ENCODE measurements at regions not wholly inside any gene's neighbourhood (a gene's known extent, or its start where the extent isn't known, plus 50 kb on each side); places are given as distances from the start of the nearest gene placed in this dataset.

DNA sequence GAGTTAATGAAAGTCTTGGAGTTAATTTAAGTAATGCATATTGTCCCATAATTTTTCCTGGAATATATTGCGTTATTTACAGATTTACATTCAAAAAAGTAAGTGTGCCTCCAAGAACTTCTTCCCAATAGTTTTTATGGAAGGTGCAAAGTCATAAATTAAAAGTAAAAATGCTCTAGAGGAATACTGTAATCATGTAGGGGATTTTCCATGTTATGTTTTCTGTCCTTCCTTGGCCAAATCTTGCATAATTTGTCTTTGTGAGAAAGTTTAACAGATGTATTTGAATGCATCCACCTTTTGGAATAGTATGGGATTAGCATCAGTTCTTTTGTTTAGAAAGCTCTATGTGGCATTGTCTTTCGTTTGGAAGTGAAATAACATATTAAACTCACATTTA, 144.1 kb upstream of the GIMD1 start:
- TF ChIP-seq, protein P1, sequence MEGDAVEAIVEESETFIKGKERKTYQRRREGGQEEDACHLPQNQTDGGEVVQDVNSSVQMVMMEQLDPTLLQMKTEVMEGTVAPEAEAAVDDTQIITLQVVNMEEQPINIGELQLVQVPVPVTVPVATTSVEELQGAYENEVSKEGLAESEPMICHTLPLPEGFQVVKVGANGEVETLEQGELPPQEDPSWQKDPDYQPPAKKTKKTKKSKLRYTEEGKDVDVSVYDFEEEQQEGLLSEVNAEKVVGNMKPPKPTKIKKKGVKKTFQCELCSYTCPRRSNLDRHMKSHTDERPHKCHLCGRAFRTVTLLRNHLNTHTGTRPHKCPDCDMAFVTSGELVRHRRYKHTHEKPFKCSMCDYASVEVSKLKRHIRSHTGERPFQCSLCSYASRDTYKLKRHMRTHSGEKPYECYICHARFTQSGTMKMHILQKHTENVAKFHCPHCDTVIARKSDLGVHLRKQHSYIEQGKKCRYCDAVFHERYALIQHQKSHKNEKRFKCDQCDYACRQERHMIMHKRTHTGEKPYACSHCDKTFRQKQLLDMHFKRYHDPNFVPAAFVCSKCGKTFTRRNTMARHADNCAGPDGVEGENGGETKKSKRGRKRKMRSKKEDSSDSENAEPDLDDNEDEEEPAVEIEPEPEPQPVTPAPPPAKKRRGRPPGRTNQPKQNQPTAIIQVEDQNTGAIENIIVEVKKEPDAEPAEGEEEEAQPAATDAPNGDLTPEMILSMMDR (IDR thresholded peaks at IDR 0.05), result no peak
- TF ChIP-seq EZH2 (IDR thresholded peaks at IDR 0.05; ENCODE audit: borderline replicate concordance, insufficient read depth, low read depth, low read length, poor library complexity, severe bottlenecking), result no peak

Measured in B cell (primary cell).